Tibial nerve (tissue), 4 donors: ENCODE measurements at regions not wholly inside any gene's neighbourhood (a gene's known extent, or its start where the extent isn't known, plus 50 kb on each side); places are given as distances from the start of the nearest gene placed in this dataset.
A peak's percentile ranks its signal among the peaks of the same experiment; 100 is the strongest.

Experiments used
- DNase-seq, 2 donors: peaks; one replicate each; pipeline ENCODE4 v3.0.0-alpha.2; 2019; ENCODE audit warnings: low spot score in 2 of 2
- H3K27ac ChIP-seq, 4 donors: fragments of 200-600 bp; sonication (generic) in 3 of 4; one replicate each; pipeline ENCODE4 v1.5.1; 2017 to 2019; ENCODE audit warnings: mild to moderate bottlenecking in 1 of 4
- H3K27me3 ChIP-seq, 2 donors: fragments of 200-600 bp; sonication (generic) in 1 of 2; one replicate each; pipeline versions ENCODE4 v1.5.1 to v1.6.0; 2017 to 2019
- H3K36me3 ChIP-seq, 3 donors: fragments of 200-600 bp; sonication (generic); one replicate each; pipeline ENCODE4 v1.5.1; 2018 to 2019
- H3K4me1 ChIP-seq, 4 donors: fragments of 200-600 bp; sonication (generic) in 3 of 4; one replicate each; pipeline ENCODE4 v1.5.1; 2017 to 2019
- H3K4me3 ChIP-seq, 4 donors: fragments of 200-600 bp; sonication (generic) in 3 of 4; one replicate each; pipeline ENCODE4 v1.5.1; 2017 to 2019; ENCODE audit warnings: mild to moderate bottlenecking in 1 of 4, moderate library complexity in 1 of 4
- H3K9me3 ChIP-seq, 4 donors: fragments of 200-600 bp; sonication (generic) in 3 of 4; one replicate each; pipeline ENCODE4 v1.5.1; 2017 to 2019
- CTCF ChIP-seq, 5 experiments: fragments of 200-600 bp in 3 of 5; fragments of 450-650 bp in 2 of 5; sonication (generic) in 3 of 5; IDR thresholded peaks; one replicate each; pipeline ENCODE4 v1.5.1; 2016 to 2019; ENCODE audit warnings: antibody characterized with exemption in 5 of 5, mild to moderate bottlenecking in 3 of 5, moderate library complexity in 2 of 5
- EP300 ChIP-seq, 2 donors: sonication (generic); formaldehyde crosslinking; IDR thresholded peaks; one replicate each; pipeline ENCODE4 v1.6.1; 2017; ENCODE audit warnings: antibody characterized with exemption in 2 of 2, mild to moderate bottlenecking in 1 of 2
- POLR2A ChIP-seq, 2 donors: fragments of 450-650 bp; IDR thresholded peaks; one replicate each; pipeline ENCODE4 v1.6.1; 2017; ENCODE audit warnings: antibody characterized with exemption in 2 of 2, mild to moderate bottlenecking in 2 of 2, moderate library complexity in 2 of 2
- WGBS, 2 donors: methylation state at CpG; one replicate each; pipeline ENCODE4 v1.1.5; 2018; 5-methylcytosine and 5-hydroxymethylcytosine counted together

- no peak overlapping the region for H3K4me3 ChIP-seq
- H3K36me3 ChIP-seq: no peaks in the 10 kb centered on the region
- H3K4me1 ChIP-seq: no peaks in the 10 kb centered on the region
- H3K27me3 ChIP-seq: peaks cover 0 to 4% of the 10 kb centered on the region in 2 donors
- DNase-seq: no peak
- no peak overlapping the region for H3K27ac ChIP-seq
- TF ChIP-seq CTCF (IDR thresholded peaks at IDR 0.05) (peak in 1 of 5 experiments; percentile 10), POLR2A (IDR thresholded peaks at IDR 0.05) (no peak), EP300 (IDR thresholded peaks at IDR 0.05) (no peak)
- H3K9me3 ChIP-seq: peaks cover 0 to 7% (median 0%) of the 10 kb centered on the region in 4 donors
- 22 to 26% methylated on average over 2 of the region's 2 CpGs for WGBS, 2 donors
Measured at GRCh38 chr2:172153156-172153555, 50.5 kb upstream of the DLX2 start.

GRCh38 chr2:172153757-172154156, 51.1 kb upstream of the DLX2 start:
- TF ChIP-seq POLR2A (IDR thresholded peaks at IDR 0.05) (no peak), CTCF (IDR thresholded peaks at IDR 0.05) (no peak), EP300 (IDR thresholded peaks at IDR 0.05) (no peak)
- Histone ChIP-seq H3K27ac (no peak overlapping the region), H3K27me3 (peaks cover 0 to 4% of the 10 kb centered on the region in 2 donors), H3K4me3 (no peak overlapping the region), H3K4me1 (no peaks in the 10 kb centered on the region), H3K9me3 (peaks cover 0 to 7% (median 0%) of the 10 kb centered on the region in 4 donors), H3K36me3 (no peaks in the 10 kb centered on the region)
- no peak for DNase-seq

GRCh38 chr2:172155752-172156151, 53.1 kb upstream of the DLX2 start:
- Histone ChIP-seq H3K4me1 (no peaks in the 10 kb centered on the region), H3K36me3 (no peaks in the 10 kb centered on the region), H3K27ac (no peak overlapping the region), H3K9me3 (peaks cover 0 to 9% (median 0%) of the 10 kb centered on the region in 4 donors), H3K27me3 (peaks cover 0 to 4% of the 10 kb centered on the region in 2 donors), H3K4me3 (no peak overlapping the region)
- WGBS, 2 donors: 90 to 93% methylated on average over 12 of the region's 12 CpGs
- no peak for DNase-seq
- TF ChIP-seq CTCF (IDR thresholded peaks at IDR 0.05) (no peak), EP300 (IDR thresholded peaks at IDR 0.05) (no peak), POLR2A (IDR thresholded peaks at IDR 0.05) (no peak)

- WGBS, 2 donors: 93 to 97% methylated on average over 1 of the region's 1 CpG
- Histone ChIP-seq H3K4me1 (no peaks in the 10 kb centered on the region), H3K36me3 (no peaks in the 10 kb centered on the region), H3K9me3 (peaks cover 0 to 11% (median 0%) of the 10 kb centered on the region in 4 donors), H3K27ac (no peak overlapping the region), H3K27me3 (peaks cover 0 to 4% of the 10 kb centered on the region in 2 donors), H3K4me3 (no peak overlapping the region)
- no peak for TF ChIP-seq EP300 (IDR thresholded peaks at IDR 0.05)
- TF ChIP-seq POLR2A (IDR thresholded peaks at IDR 0.05): no peak
- no peak for TF ChIP-seq CTCF (IDR thresholded peaks at IDR 0.05)
- DNase-seq: no peak
Measured at GRCh38 chr2:172160839-172161238, 58.1 kb upstream of the DLX2 start.

GRCh38 chr2:172162225-172162733, 59.6 kb upstream of the DLX2 start:
- no peak for TF ChIP-seq CTCF (IDR thresholded peaks at IDR 0.05)
- Histone ChIP-seq H3K4me1 (no peaks in the 10 kb centered on the region), H3K27me3 (no peaks in the 10 kb centered on the region), H3K36me3 (no peaks in the 10 kb centered on the region), H3K4me3 (no peak overlapping the region), H3K9me3 (peaks cover 0 to 11% (median 0%) of the 10 kb centered on the region in 4 donors), H3K27ac (no peak overlapping the region)
- WGBS, 2 donors: 53 to 79% methylated on average over 6 to 7 of the region's 7 CpGs
- DNase-seq: no peak
